Activated CD8-positive, alpha-beta T cell treated with anti-CD3 and anti-CD28 coated beads for 36 hours (primary cell): ENCODE measurements at regions not wholly inside any gene's neighbourhood (a gene's known extent, or its start where the extent isn't known, plus 50 kb on each side); places are given as distances from the start of the nearest gene placed in this dataset.

Experiments used
- ATAC-seq: fragments of 200-7000 bp; cut with Tn5 transposase; one replicate; pipeline ENCODE4 v1.10.0; 2021; ENCODE audit warnings: mild to moderate bottlenecking, moderate library complexity
- CTCF ChIA-PET: fragments of 350-600 bp; sonication (Branson Sonifier 250); formaldehyde crosslinking; loops from one replicate; lab custom pipeline; 2021; ENCODE audit warnings: antibody characterized with exemption; lab: Charles Lee
- POLR2A ChIA-PET: fragments of 350-600 bp; sonication (Branson Sonifier 250); formaldehyde crosslinking; loops from one replicate; lab custom pipeline; 2021; ENCODE audit warnings: antibody characterized with exemption; lab: Charles Lee
- DNase-seq: peaks from one replicate; pipeline ENCODE4 v3.0.0-alpha.2; 2020
- H3K27ac Mint-ChIP-seq: one replicate; pipeline ENCODE4 v1.8.0; 2021; ENCODE audit warnings: mild to moderate bottlenecking, mixed read lengths
- H3K27me3 Mint-ChIP-seq: one replicate; pipeline ENCODE4 v1.8.0; 2021; ENCODE audit warnings: mixed read lengths
- H3K36me3 Mint-ChIP-seq: one replicate; pipeline ENCODE4 v1.8.0; 2021; ENCODE audit warnings: low read depth, mixed read lengths
- H3K4me1 Mint-ChIP-seq: one replicate; pipeline ENCODE4 v1.8.0; 2021; ENCODE audit warnings: low read depth, mixed read lengths
- H3K4me3 Mint-ChIP-seq: one replicate; pipeline ENCODE4 v1.8.0; 2021; ENCODE audit warnings: mild to moderate bottlenecking, moderate library complexity, mixed read lengths
- H3K9me3 Mint-ChIP-seq: one replicate; pipeline ENCODE4 v1.8.0; 2021; ENCODE audit warnings: mixed read lengths
- intact Hi-C: fragments of 100-400 bp; cut with micrococcal nuclease; formaldehyde crosslinking; loops from one replicate; pipeline ENCODE4 v1.10.0; 2022
- TF ChIP-seq, protein P1 (sequence below): fragments of 200-600 bp; IDR thresholded peaks from one replicate; pipeline ENCODE4 v1.8.0; 2022; ENCODE audit warnings: antibody characterized with exemption, mild to moderate bottlenecking

DNA sequence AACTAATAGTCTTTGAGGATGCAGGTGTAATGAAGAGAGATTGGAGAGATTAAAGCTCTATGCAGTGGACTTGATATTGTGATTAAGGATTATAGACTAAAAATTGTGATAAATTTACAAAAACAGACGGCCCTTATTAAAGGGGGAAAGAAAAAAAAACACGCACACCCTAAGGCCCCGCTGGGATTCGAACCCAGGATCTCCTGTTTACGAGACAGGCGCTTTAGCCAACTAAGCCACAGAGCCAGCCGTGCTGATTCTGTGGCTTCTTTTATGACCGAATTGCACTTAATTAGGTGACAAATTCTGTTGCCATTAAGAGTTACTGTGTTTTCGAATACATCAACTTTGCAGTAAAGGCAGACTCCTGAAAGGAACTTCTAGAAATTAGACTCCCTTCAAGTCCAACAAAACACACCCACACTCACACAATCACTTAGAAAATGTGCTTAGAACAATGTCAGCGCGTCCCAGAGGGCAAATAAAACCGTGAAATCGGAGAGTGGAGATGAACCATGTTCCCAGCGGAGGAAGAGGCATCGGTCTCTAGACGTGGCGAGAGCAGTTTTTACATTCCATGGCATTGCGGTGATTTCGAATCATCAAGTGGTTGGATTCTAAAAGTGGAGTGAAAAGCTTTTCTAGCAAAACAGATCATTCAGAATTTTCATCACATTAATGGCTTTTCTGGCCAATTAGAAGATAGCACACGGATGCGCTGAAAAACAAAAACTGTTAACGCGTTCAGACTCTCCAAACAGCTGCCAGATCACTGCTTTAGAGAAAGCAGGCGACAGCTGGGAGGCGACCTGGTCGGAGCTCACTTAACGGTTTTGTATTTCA, 122.6 kb downstream of the GPX5 start:
- ATAC-seq (peak; percentile 72), DNase-seq (peak; percentile 80)
- ChIA-PET POLR2A (no interaction called here), CTCF (interaction anchor here (0.9 to 1.7 kb wide), 3 partner anchors 10 to 117 kb away, joined by 3 to 7 read pairs (median 3); no protein-coding TSS in a partner anchor)
- intact Hi-C loops, result no loop called here
- Mint-ChIP-seq H3K27me3 (peaks cover 55% of the 10 kb centered on the region), H3K9me3 (no peaks in the 10 kb centered on the region), H3K36me3 (no peaks in the 10 kb centered on the region), H3K4me3 (peak overlapping the region; percentile 81), H3K27ac (no peak overlapping the region), H3K4me1 (peaks cover 4% of the 10 kb centered on the region)
- TF ChIP-seq, protein P1, sequence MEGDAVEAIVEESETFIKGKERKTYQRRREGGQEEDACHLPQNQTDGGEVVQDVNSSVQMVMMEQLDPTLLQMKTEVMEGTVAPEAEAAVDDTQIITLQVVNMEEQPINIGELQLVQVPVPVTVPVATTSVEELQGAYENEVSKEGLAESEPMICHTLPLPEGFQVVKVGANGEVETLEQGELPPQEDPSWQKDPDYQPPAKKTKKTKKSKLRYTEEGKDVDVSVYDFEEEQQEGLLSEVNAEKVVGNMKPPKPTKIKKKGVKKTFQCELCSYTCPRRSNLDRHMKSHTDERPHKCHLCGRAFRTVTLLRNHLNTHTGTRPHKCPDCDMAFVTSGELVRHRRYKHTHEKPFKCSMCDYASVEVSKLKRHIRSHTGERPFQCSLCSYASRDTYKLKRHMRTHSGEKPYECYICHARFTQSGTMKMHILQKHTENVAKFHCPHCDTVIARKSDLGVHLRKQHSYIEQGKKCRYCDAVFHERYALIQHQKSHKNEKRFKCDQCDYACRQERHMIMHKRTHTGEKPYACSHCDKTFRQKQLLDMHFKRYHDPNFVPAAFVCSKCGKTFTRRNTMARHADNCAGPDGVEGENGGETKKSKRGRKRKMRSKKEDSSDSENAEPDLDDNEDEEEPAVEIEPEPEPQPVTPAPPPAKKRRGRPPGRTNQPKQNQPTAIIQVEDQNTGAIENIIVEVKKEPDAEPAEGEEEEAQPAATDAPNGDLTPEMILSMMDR, result no peak

DNA sequence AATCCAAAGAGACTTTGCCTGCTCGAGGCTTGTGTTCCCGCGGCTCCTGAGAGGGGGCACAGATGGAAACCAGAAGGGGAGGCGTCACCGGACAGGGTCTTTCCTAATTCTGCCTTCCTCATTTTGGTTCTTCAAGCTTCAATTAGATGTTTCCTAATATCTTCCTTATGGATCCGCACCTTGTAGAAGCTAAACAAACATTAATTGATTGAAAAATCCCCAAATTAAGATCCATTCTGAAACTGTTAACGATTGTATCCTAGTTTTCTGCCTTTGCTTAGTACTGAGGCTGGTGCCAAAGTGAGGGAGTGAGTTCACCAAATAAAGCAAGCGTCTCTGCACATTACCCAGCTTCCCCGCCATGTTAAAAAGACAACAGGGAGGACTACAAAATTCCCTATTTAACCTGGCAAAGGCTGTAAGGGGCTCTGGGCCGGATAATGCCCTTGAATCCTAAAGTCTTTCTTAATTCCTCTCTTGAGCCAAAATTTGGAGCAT, 123.2 kb downstream of the GPX5 start:
- DNase-seq, result no peak
- no peak for ATAC-seq
- POLR2A ChIA-PET, result no interaction called here
- TF ChIP-seq, protein P1, result no peak
- no peak overlapping the region for H3K27ac Mint-ChIP-seq
- H3K4me1 Mint-ChIP-seq, result peaks cover 4% of the 10 kb centered on the region
- peak overlapping the region; percentile 81 for H3K4me3 Mint-ChIP-seq
- H3K9me3 Mint-ChIP-seq, result no peaks in the 10 kb centered on the region
- CTCF ChIA-PET, result interaction anchor here (0.9 to 1.7 kb wide), 3 partner anchors 9 to 118 kb away, joined by 3 to 7 read pairs (median 3); no protein-coding TSS in a partner anchor
- peaks cover 54% of the 10 kb centered on the region for H3K27me3 Mint-ChIP-seq
- intact Hi-C loops, result no loop called here
- no peaks in the 10 kb centered on the region for H3K36me3 Mint-ChIP-seq

DNA sequence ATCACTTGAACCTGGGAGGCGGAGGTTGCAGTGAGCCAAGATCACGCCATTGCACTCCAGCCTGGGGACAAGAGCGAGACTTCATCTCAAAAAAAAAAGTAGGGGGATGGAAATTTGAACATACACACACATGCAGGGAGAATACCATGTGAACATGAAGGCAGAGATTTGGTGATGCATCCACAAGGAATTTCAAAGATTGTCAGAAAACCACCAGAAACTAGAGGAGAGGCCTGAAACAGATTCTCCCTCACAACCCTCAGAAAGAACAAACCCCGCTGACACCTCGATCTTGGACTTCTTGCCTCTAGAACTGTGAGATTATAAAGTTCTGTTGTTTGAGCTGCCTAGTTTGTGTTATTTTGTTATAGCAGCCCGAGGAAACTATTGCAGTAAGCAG, 125.5 kb downstream of the GPX5 start:
- Mint-ChIP-seq H3K4me3 (no peak overlapping the region), H3K27ac (no peak overlapping the region), H3K36me3 (no peaks in the 10 kb centered on the region), H3K4me1 (peaks cover 4% of the 10 kb centered on the region), H3K27me3 (peaks cover 62% of the 10 kb centered on the region), H3K9me3 (peaks cover under 1% of the 10 kb centered on the region)
- DNase-seq, result no peak
- ATAC-seq, result no peak
- intact Hi-C loops, result no loop called here
- ChIA-PET POLR2A (no interaction called here), CTCF (interaction anchor here (1.1 kb wide), 1 partner anchor 109 kb away, joined by 3 read pairs; no protein-coding TSS in a partner anchor)
- TF ChIP-seq, protein P1, result no peak

DNA sequence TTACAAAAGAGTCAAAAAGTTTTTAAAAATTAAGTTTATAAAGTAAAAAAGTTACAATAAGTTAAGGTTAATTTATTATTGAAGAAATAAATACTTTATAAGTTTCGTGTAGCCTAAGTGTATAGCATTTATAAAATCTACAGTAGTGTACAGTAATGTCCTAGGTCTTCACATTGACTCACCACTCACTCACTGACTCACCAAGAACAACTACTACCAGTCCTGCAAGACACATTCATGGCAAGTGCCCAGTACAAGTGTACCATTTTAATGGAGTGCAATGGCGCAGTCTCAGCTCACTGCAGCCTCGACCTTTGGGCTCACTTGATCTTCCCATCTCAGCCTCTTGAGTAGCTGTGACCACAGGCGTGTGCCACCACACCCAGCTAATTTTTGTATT, 128.2 kb downstream of the GPX5 start:
- Mint-ChIP-seq H3K4me1 (peaks cover 10% of the 10 kb centered on the region), H3K27ac (no peak overlapping the region), H3K27me3 (peaks cover 68% of the 10 kb centered on the region), H3K9me3 (peaks cover 4% of the 10 kb centered on the region), H3K36me3 (peaks cover 4% of the 10 kb centered on the region), H3K4me3 (no peak overlapping the region)
- no peak for ATAC-seq
- no peak for DNase-seq
- TF ChIP-seq, protein P1, result no peak
- CTCF ChIA-PET, result interaction anchor here (1.2 kb wide), 1 partner anchor 31 kb away, joined by 3 read pairs; no protein-coding TSS in a partner anchor
- POLR2A ChIA-PET, result interaction anchor here (0.6 kb wide), 1 partner anchor 326 kb away, joined by 5 read pairs; no protein-coding TSS in a partner anchor
- intact Hi-C loops, result no loop called here

DNA sequence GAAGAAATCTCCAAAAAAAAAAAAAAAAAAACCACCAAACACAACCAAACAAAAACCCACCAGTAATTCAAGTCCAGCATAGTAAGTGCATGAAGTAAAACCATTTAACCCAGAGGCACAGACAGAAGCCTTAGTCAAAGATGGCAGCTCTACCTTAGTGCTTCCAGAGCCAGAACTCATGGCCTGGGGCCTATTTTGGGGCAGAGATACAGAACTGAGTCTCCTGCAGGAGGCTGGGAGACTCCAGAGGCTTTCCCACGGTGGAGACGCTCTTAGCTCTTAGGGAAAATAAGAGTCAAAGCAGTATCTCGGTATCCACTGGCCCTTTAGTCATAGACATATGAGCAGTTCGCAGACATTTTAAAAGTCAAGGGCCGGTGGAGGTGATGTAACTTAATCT, 129.5 kb downstream of the GPX5 start:
- Mint-ChIP-seq H3K27ac (no peak overlapping the region), H3K4me1 (peaks cover 11% of the 10 kb centered on the region), H3K27me3 (peaks cover 71% of the 10 kb centered on the region), H3K36me3 (peaks cover 4% of the 10 kb centered on the region), H3K9me3 (peaks cover 4% of the 10 kb centered on the region), H3K4me3 (no peak overlapping the region)
- no peak for DNase-seq
- TF ChIP-seq, protein P1, result no peak
- intact Hi-C loops, result no loop called here
- CTCF ChIA-PET, result no interaction called here
- no peak for ATAC-seq
- POLR2A ChIA-PET, result no interaction called here
